ENCODE measurements at regions not wholly inside any gene's neighbourhood (a gene's known extent, or its start where the extent isn't known, plus 50 kb on each side); places are given as distances from the start of the nearest gene placed in this dataset.
A peak's percentile ranks its signal among the peaks of the same experiment; 100 is the strongest.

GRCh38 chr5:167723254-167723871, 568.1 kb upstream of the WWC1 start:
- H3K36me3 ChIP-seq (replicated peaks in 1 of 2; ENCODE audit: control insufficient read depth in 1 of 2, insufficient read depth in 2 of 2, low read length in 2 of 2) = no peaks in the 10 kb centered on the region
- H4K20me1 ChIP-seq (ENCODE audit: insufficient read depth, low read length) = no peaks in the 10 kb centered on the region
- FAIRE-seq (peak; percentile 78), ATAC-seq (peak; percentile 96), DNase-seq (ENCODE audit: low spot score) (peak; percentile 55)
- ChIA-PET POLR2A (no interaction called here), CTCF (ENCODE audit: low intra/inter-chr PET ratio, low total read pairs) (interaction anchor here (0.8 to 1.9 kb wide), 2 partner anchors 324 to 496 kb away, joined by 8 to 20 read pairs; no protein-coding TSS in a partner anchor)
- no TSS peak for BruUV-seq (replicated peaks)
- no peaks in the 10 kb centered on the region for H3K79me2 ChIP-seq (ENCODE audit: insufficient read depth, low read length)
- WGBS (ENCODE audit: low lambda C conversion rate) = 1% methylated on average over 9 of the region's 9 CpGs
- no peaks in the 10 kb centered on the region for H3K4me1 ChIP-seq (ENCODE audit: insufficient read depth, low read length)
- no peaks in the 10 kb centered on the region for H3K27me3 ChIP-seq (ENCODE audit: control insufficient read depth in 1 of 2, insufficient read depth in 2 of 2, low read length in 2 of 2)
- in situ Hi-C loops (cut with HindIII; ENCODE audit: extremely low pct_ligation_motif_present, low pct_unique_long_range_greater_than_20kb) (loop anchor here (5.0 to 10.0 kb wide), 3 partner anchors 301 to 501 kb away; no protein-coding TSS in a partner anchor), intact Hi-C loops (cut with micrococcal nuclease; ENCODE audit: unreplicated experiment) (loop anchor here (1.0 kb wide), 2 partner anchors 298 to 324 kb away; no protein-coding TSS in a partner anchor)
- no peak overlapping the region for H3K27ac ChIP-seq (ENCODE audit: extremely low read length, insufficient read depth, low read length)
- H3K9me3 ChIP-seq (ENCODE audit: low read length) = no peaks in the 10 kb centered on the region
- H3K4me2 ChIP-seq (ENCODE audit: low read depth, low read length) = no peak overlapping the region
- H3K4me3 ChIP-seq (replicated peaks in 1 of 3; ENCODE audit: insufficient read depth in 1 of 3, low read depth in 2 of 3, low read length in 3 of 3) = no peak overlapping the region
- H3K9ac ChIP-seq (ENCODE audit: insufficient read depth, low read depth, low read length) = no peak overlapping the region
- H2AFZ ChIP-seq (ENCODE audit: low read length) = no peak overlapping the region
- TF ChIP-seq SP2 (CRISPR knock-in tag; IDR thresholded peaks at IDR 0.05) (no peak), PRDM4 (CRISPR knock-in tag; IDR thresholded peaks at IDR 0.05; ENCODE audit: borderline replicate concordance) (no peak), ZNF549 (CRISPR knock-in tag; IDR thresholded peaks at IDR 0.05) (no peak), XRCC5 (optimal IDR thresholded peaks at IDR 0.05; ENCODE audit: low read length) (peak; percentile 45), RNF219 (CRISPR knock-in tag; IDR thresholded peaks at IDR 0.05) (no peak), AHDC1 (CRISPR knock-in tag; IDR thresholded peaks at IDR 0.05; ENCODE audit: borderline replicate concordance) (no peak), ARID5B (CRISPR knock-in tag; IDR thresholded peaks at IDR 0.05) (0 out of 2 replicates have a peak, but pooled peaks have one; percentile 16), ZNF816 (CRISPR knock-in tag; IDR thresholded peaks at IDR 0.05; ENCODE audit: borderline replicate concordance) (no peak), SPEN (CRISPR knock-in tag; IDR thresholded peaks at IDR 0.05; ENCODE audit: low read depth) (no peak)
